HCT116 (cell line): ENCODE measurements at regions not wholly inside any gene's neighbourhood (a gene's known extent, or its start where the extent isn't known, plus 50 kb on each side); places are given as distances from the start of the nearest gene placed in this dataset.

Experiments
- ATAC-seq: fragments of 200-7000 bp; cut with Tn5 transposase; 2 replicates; pipeline ENCODE4 v1.9.1; 2020; ENCODE audit warnings: mild to moderate bottlenecking, moderate library complexity
- BruUV-seq: library from RNA; stranded (reverse); fragments of 400-500 nt; replicated peaks from 2 replicates; lab custom pipeline; 2021; lab: Mats Ljungman, UMichigan
- CTCF ChIA-PET: fragments of 300-600 bp; sonication (Branson Sonifier 250); formaldehyde crosslinking; loops from one replicate; lab custom pipeline; 2021; ENCODE audit warnings: antibody characterized with exemption; lab: Charles Lee
- POLR2A ChIA-PET: fragments of 300-600, 350-600 bp; sonication (Branson Sonifier 250); formaldehyde crosslinking; loops from one replicate; lab custom pipeline; 2021; ENCODE audit warnings: antibody characterized with exemption; lab: Charles Lee
- RAD21 ChIA-PET, 2 experiments: fragments of 300-600 bp; sonication (Branson Sonifier 250); formaldehyde crosslinking; loops; one replicate each; lab custom pipeline; 2023; ENCODE audit warnings: low total read pairs in 2 of 2; ENCODE audit not compliant: uncharacterized antibody in 2 of 2, unreplicated experiment in 2 of 2, low non-redundant PET in 1 of 2; lab: Charles Lee
- DNase-seq: peaks from one replicate; pipeline ENCODE4 v3.0.0-alpha.2; 2010; ENCODE audit warnings: low read depth, low spot score
- H2AFZ ChIP-seq: fragments of 200-600 bp; shearing (Covaris generic), sonication (generic); 2 replicates; pipeline ENCODE4 v1.6.1; 2017; ENCODE audit warnings: low read depth, mixed run types, mixed read lengths, antibody characterized with exemption, low read length; ENCODE audit not compliant: poor library complexity, severe bottlenecking
- H3K27ac ChIP-seq: 2 replicates; pipeline ENCODE4 v1.5.1; 2012; ENCODE audit warnings: low read depth, low read length
- H3K27me3 ChIP-seq: fragments of 200-600 bp; sonication (generic); 2 replicates; pipeline ENCODE4 v1.6.1; 2016; ENCODE audit warnings: mixed run types, low read length, mixed read lengths; ENCODE audit not compliant: insufficient read depth
- H3K36me3 ChIP-seq, 2 experiments: fragments of 200-500 bp in 1 of 2; fragments of 200-600 bp in 1 of 2; sonication (Bioruptor generic) in 1 of 2; sonication (generic) in 1 of 2; 2 replicates each; pipeline versions ENCODE4 v1.5.1 to v1.6.1; 2014 to 2016; ENCODE audit warnings: low read length in 2 of 2, inconsistent platforms in 1 of 2, mixed read lengths in 1 of 2, mixed run types in 1 of 2; ENCODE audit not compliant: insufficient read depth in 2 of 2, control insufficient read depth in 1 of 2
- H3K4me1 ChIP-seq, 2 experiments: fragments of 200-600 bp in 1 of 2; sonication (generic) in 1 of 2; 2 replicates each; pipeline versions ENCODE4 v1.5.1 to v1.6.1; 2012 to 2017; ENCODE audit warnings: low read length in 2 of 2, inconsistent platforms in 1 of 2, mild to moderate bottlenecking in 1 of 2, mixed read lengths in 1 of 2, mixed run types in 1 of 2, moderate library complexity in 1 of 2; ENCODE audit not compliant: insufficient read depth in 2 of 2, control insufficient read depth in 1 of 2
- H3K4me2 ChIP-seq: fragments of 200-600 bp; sonication (generic); 2 replicates; pipeline ENCODE4 v1.6.1; 2017; ENCODE audit warnings: mixed run types, low read length, mixed read lengths
- H3K4me3 ChIP-seq, 2 experiments: fragments of 200-600 bp in 1 of 2; sonication (generic) in 1 of 2; replicated peaks in 1 of 2; 2 replicates each; pipeline ENCODE4 v1.5.1; 2011 to 2016; ENCODE audit warnings: low read length in 2 of 2, control low read depth in 1 of 2, low read depth in 1 of 2, mild to moderate bottlenecking in 1 of 2, mixed read lengths in 1 of 2, mixed run types in 1 of 2
- H3K79me2 ChIP-seq: fragments of 200-600 bp; sonication (generic); 2 replicates; pipeline ENCODE4 v1.6.1; 2017; ENCODE audit warnings: mild to moderate bottlenecking, mixed run types, low read length, moderate library complexity, mixed read lengths; ENCODE audit not compliant: insufficient read depth
- H3K9ac ChIP-seq: fragments of 200-600 bp; sonication (generic); 2 replicates; pipeline ENCODE4 v1.6.1; 2016; ENCODE audit warnings: low read length, mixed read lengths
- H3K9me2 ChIP-seq: fragments of 200-600 bp; sonication (generic), shearing (Covaris generic); 2 replicates; pipeline ENCODE4 v1.6.1; 2017; ENCODE audit warnings: mixed run types, mild to moderate bottlenecking, moderate library complexity; ENCODE audit not compliant: insufficient read depth
- H3K9me3 ChIP-seq, 2 experiments: fragments of 200-500 bp in 1 of 2; fragments of 200-600 bp in 1 of 2; sonication (Bioruptor generic) in 1 of 2; sonication (generic) in 1 of 2; 2 replicates each; pipeline ENCODE4 v1.6.1; 2014 to 2017; ENCODE audit warnings: low read length in 2 of 2, mixed read lengths in 2 of 2, inconsistent platforms in 1 of 2, low read depth in 1 of 2, mild to moderate bottlenecking in 1 of 2, mixed run types in 1 of 2, moderate library complexity in 1 of 2; ENCODE audit not compliant: control insufficient read depth in 1 of 2, insufficient read depth in 1 of 2
- H4K20me1 ChIP-seq: fragments of 200-600 bp; sonication (generic), shearing (Covaris generic); 2 replicates; pipeline ENCODE4 v1.6.1; 2017; ENCODE audit warnings: mixed run types, mild to moderate bottlenecking, moderate library complexity; ENCODE audit not compliant: insufficient read depth
- EZH2phosphoT487 ChIP-seq: fragments of 200-600 bp; IDR thresholded peaks from 2 replicates; pipeline ENCODE4 v1.6.1; 2018; ENCODE audit warnings: antibody characterized with exemption, borderline replicate concordance
- JUND ChIP-seq: IDR thresholded peaks from 2 replicates; pipeline ENCODE4 v1.6.1; 2012
- SIN3A ChIP-seq: IDR thresholded peaks from 2 replicates; pipeline ENCODE4 v1.6.1; 2012; ENCODE audit warnings: low read depth
- SP1 ChIP-seq: IDR thresholded peaks from 2 replicates; pipeline ENCODE4 v1.6.1; 2012; ENCODE audit warnings: low read depth
- intact Hi-C: fragments of 100-400 bp; cut with micrococcal nuclease; formaldehyde crosslinking; loops from 2 replicates; pipeline ENCODE4 v1.10.0; 2022
- TF ChIP-seq, protein P1 (sequence below): IDR thresholded peaks from 2 replicates; pipeline ENCODE4 v1.6.1; 2011; ENCODE audit warnings: mild to moderate bottlenecking, low read length, moderate library complexity; ENCODE audit not compliant: insufficient replicate concordance; ENCODE audit errors: extremely low read depth
- TF ChIP-seq, protein P2 (sequence below): IDR thresholded peaks from 2 replicates; pipeline ENCODE4 v1.6.1; 2012; ENCODE audit warnings: low read depth

DNA sequence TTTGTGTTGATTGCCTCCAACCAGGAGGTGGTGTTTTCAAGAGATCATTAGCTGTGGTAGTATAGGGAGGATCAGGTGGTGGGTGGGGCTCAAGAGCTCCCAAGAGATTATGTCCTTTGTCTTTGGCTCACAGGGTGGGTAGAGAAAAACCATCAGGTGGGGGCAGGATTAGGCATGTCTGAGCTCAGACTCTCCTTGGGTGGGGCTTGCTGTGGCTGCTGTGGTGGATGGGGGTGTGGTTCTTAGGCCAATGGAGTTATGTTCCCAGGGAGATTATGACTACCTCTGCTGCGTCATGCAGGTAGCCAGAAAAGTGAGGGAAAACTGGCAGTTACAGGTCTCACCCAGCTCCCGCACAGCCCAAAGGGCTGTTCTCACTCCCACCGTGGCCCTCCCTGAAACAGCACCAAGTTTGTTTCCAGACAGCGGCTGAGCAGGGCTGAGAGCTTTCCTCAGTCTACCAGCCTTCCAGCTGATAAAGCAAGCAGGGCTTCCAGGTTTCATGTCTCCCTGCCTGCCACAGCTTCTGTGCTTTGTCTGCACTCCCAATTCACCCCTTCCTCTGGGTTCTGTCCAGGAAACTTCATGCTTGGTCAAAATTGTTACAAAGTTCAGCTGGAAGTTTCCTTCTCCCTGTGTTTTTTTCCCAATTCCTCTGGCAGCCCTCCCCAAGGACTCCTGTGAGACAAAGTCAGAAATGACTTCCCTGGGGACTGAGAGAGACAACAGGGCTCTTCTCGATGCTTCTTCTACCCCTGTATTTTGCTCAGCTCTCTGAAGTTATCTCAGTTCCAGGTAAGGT lies 481.1 kb upstream of the MAN1A1 start:
- H4K20me1 ChIP-seq = no peaks in the 10 kb centered on the region
- no peak overlapping the region for H3K4me3 ChIP-seq
- intact Hi-C loops = no loop called here
- no peaks in the 10 kb centered on the region for H3K27me3 ChIP-seq
- no peaks in the 10 kb centered on the region for H3K36me3 ChIP-seq
- ATAC-seq (no peak), DNase-seq (no peak)
- peaks cover 0 to 6% of the 10 kb centered on the region in 2 experiments; a peak in 1 of 4 replicates for H3K4me1 ChIP-seq
- CTCF ChIA-PET = no interaction called here
- H3K79me2 ChIP-seq = no peaks in the 10 kb centered on the region
- POLR2A ChIA-PET = no interaction called here
- no TSS peak for BruUV-seq
- H3K9me3 ChIP-seq = no peaks in the 10 kb centered on the region
- H3K4me2 ChIP-seq = no peak overlapping the region
- TF ChIP-seq, protein P1, sequence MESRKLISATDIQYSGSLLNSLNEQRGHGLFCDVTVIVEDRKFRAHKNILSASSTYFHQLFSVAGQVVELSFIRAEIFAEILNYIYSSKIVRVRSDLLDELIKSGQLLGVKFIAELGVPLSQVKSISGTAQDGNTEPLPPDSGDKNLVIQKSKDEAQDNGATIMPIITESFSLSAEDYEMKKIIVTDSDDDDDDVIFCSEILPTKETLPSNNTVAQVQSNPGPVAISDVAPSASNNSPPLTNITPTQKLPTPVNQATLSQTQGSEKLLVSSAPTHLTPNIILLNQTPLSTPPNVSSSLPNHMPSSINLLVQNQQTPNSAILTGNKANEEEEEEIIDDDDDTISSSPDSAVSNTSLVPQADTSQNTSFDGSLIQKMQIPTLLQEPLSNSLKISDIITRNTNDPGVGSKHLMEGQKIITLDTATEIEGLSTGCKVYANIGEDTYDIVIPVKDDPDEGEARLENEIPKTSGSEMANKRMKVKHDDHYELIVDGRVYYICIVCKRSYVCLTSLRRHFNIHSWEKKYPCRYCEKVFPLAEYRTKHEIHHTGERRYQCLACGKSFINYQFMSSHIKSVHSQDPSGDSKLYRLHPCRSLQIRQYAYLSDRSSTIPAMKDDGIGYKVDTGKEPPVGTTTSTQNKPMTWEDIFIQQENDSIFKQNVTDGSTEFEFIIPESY = no peak
- TF ChIP-seq SIN3A (no peak), JUND (no peak), EZH2phosphoT487 (no peak), SP1 (no peak)
- TF ChIP-seq, protein P2, sequence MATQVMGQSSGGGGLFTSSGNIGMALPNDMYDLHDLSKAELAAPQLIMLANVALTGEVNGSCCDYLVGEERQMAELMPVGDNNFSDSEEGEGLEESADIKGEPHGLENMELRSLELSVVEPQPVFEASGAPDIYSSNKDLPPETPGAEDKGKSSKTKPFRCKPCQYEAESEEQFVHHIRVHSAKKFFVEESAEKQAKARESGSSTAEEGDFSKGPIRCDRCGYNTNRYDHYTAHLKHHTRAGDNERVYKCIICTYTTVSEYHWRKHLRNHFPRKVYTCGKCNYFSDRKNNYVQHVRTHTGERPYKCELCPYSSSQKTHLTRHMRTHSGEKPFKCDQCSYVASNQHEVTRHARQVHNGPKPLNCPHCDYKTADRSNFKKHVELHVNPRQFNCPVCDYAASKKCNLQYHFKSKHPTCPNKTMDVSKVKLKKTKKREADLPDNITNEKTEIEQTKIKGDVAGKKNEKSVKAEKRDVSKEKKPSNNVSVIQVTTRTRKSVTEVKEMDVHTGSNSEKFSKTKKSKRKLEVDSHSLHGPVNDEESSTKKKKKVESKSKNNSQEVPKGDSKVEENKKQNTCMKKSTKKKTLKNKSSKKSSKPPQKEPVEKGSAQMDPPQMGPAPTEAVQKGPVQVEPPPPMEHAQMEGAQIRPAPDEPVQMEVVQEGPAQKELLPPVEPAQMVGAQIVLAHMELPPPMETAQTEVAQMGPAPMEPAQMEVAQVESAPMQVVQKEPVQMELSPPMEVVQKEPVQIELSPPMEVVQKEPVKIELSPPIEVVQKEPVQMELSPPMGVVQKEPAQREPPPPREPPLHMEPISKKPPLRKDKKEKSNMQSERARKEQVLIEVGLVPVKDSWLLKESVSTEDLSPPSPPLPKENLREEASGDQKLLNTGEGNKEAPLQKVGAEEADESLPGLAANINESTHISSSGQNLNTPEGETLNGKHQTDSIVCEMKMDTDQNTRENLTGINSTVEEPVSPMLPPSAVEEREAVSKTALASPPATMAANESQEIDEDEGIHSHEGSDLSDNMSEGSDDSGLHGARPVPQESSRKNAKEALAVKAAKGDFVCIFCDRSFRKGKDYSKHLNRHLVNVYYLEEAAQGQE = no peak
- H2AFZ ChIP-seq = no peak overlapping the region
- no peaks in the 10 kb centered on the region; the same call in 1 of the 2 replicates for H3K9me2 ChIP-seq
- H3K27ac ChIP-seq = no peak overlapping the region
- RAD21 ChIA-PET = no interaction called here
- H3K9ac ChIP-seq = no peak overlapping the region
